H1 (cell line): ENCODE measurements at regions not wholly inside any gene's neighbourhood (a gene's known extent, or its start where the extent isn't known, plus 50 kb on each side); places are given as distances from the start of the nearest gene placed in this dataset.

Experiments used
- CTCF ChIA-PET: fragments of 300-600 bp; sonication (Branson Sonifier 250); formaldehyde crosslinking; loops from one replicate; lab custom pipeline; 2021; ENCODE audit not compliant: partially characterized antibody; lab: Charles Lee
- POLR2A ChIA-PET: fragments of 300-600 bp; sonication (Branson Sonifier 250); formaldehyde crosslinking; loops from one replicate; lab custom pipeline; 2021; ENCODE audit warnings: inconsistent platforms; ENCODE audit not compliant: partially characterized antibody; lab: Charles Lee
- DNase-seq, 2 experiments: peaks; one replicate each; pipeline versions ENCODE4 v3.0.0 to v3.0.0-alpha.2; 2010 to 2022; ENCODE audit warnings: low spot score in 2 of 2, low read depth in 1 of 2, mixed read lengths in 1 of 2
- FAIRE-seq: peaks from 2 replicates; lab custom pipeline; 2011; peaks lifted over from hg19 to GRCh38; lab: Jason Lieb, UNC
- H2AFZ ChIP-seq: 2 replicates; pipeline ENCODE4 v1.8.1; 2012; ENCODE audit warnings: low read length, inconsistent platforms
- H2AK5ac ChIP-seq: 2 replicates; pipeline ENCODE4 v1.6.1; 2013; ENCODE audit warnings: low read depth, low read length
- H2BK120ac ChIP-seq: replicated peaks from 2 replicates; pipeline ENCODE3; 2013; ENCODE audit warnings: low read depth, low read length, inconsistent platforms
- H2BK12ac ChIP-seq: 2 replicates; pipeline ENCODE4 v1.6.1; 2013; ENCODE audit warnings: low read depth, low read length
- H2BK15ac ChIP-seq: 2 replicates; pipeline ENCODE4 v1.6.1; 2013; ENCODE audit warnings: low read length
- H2BK20ac ChIP-seq: 2 replicates; pipeline ENCODE4 v1.6.1; 2013; ENCODE audit warnings: low read length
- H2BK5ac ChIP-seq: 2 replicates; pipeline ENCODE4 v1.6.1; 2013; ENCODE audit warnings: low read depth, low read length
- H3K14ac ChIP-seq: 2 replicates; pipeline ENCODE4 v1.6.1; 2013; ENCODE audit warnings: inconsistent platforms; ENCODE audit not compliant: insufficient read length
- H3K18ac ChIP-seq: 2 replicates; pipeline ENCODE4 v1.6.1; 2013; ENCODE audit warnings: low read length; ENCODE audit errors: extremely low read depth
- H3K23ac ChIP-seq: 2 replicates; pipeline ENCODE4 v1.6.1; 2013; ENCODE audit warnings: inconsistent platforms; ENCODE audit not compliant: insufficient read length
- H3K23me2 ChIP-seq: 2 replicates; pipeline ENCODE4 v1.6.1; 2013; ENCODE audit warnings: low read depth, low read length
- H3K27ac ChIP-seq: 2 replicates; pipeline ENCODE4 v1.6.1; 2011; ENCODE audit warnings: low read depth, low read length, inconsistent platforms
- H3K27me3 ChIP-seq, 4 experiments: replicated peaks in 1 of 4; 1 replicate in 1 of 4; 2 replicates in 3 of 4; pipeline versions ENCODE4 v1.6.1 to v1.8.1; 2011 to 2013; ENCODE audit warnings: low read length in 3 of 4, mild to moderate bottlenecking in 3 of 4, inconsistent platforms in 2 of 4, mixed read lengths in 2 of 4, moderate library complexity in 1 of 4; ENCODE audit not compliant: control insufficient read depth in 3 of 4, insufficient read depth in 3 of 4; ENCODE audit errors: extremely low read depth in 1 of 4
- H3K36me3 ChIP-seq, 4 experiments: 2 replicates each; pipeline versions ENCODE4 v1.6.1 to v1.8.1; 2011 to 2013; ENCODE audit warnings: mild to moderate bottlenecking in 4 of 4, low read length in 3 of 4, moderate library complexity in 2 of 4, control low read depth in 1 of 4, inconsistent platforms in 1 of 4; ENCODE audit not compliant: insufficient read depth in 4 of 4, control insufficient read depth in 2 of 4
- H3K4ac ChIP-seq: replicated peaks from 2 replicates; pipeline ENCODE3; 2013; ENCODE audit warnings: low read length, low read depth, mixed read lengths, inconsistent platforms; ENCODE audit not compliant: insufficient read length
- H3K4me1 ChIP-seq, 4 experiments: replicated peaks in 1 of 4; 1 replicate in 1 of 4; 2 replicates in 3 of 4; pipeline versions ENCODE4 v1.6.1 to v1.8.1; 2011 to 2013; ENCODE audit warnings: low read length in 3 of 4, inconsistent platforms in 2 of 4, mixed read lengths in 1 of 4; ENCODE audit not compliant: insufficient read depth in 4 of 4, control insufficient read depth in 3 of 4
- H3K4me2 ChIP-seq, 2 experiments: 2 replicates each; pipeline versions ENCODE4 v1.6.1 to v1.8.1; 2011 to 2013; ENCODE audit warnings: low read depth in 2 of 2, low read length in 2 of 2, control low read depth in 1 of 2, inconsistent platforms in 1 of 2, mild to moderate bottlenecking in 1 of 2; ENCODE audit not compliant: insufficient read depth in 1 of 2
- H3K4me3 ChIP-seq, 4 experiments: fragments of 200-600, 300-600 bp in 1 of 4; sonication (generic), shearing (Covaris generic), sonication (Bioruptor Twin) in 1 of 4; 2 replicates each; pipeline versions ENCODE4 v1.5.1 to v1.8.1; 2011 to 2016; ENCODE audit warnings: low read length in 4 of 4, low read depth in 3 of 4, control low read depth in 2 of 4, inconsistent platforms in 2 of 4, mild to moderate bottlenecking in 2 of 4, mixed read lengths in 1 of 4, moderate library complexity in 1 of 4; ENCODE audit not compliant: insufficient read depth in 2 of 4; ENCODE audit errors: extremely low read depth in 1 of 4
- H3K56ac ChIP-seq: replicated peaks from 2 replicates; pipeline ENCODE3; 2013; ENCODE audit warnings: low read depth, mild to moderate bottlenecking, mixed read lengths, low read length, inconsistent platforms; ENCODE audit not compliant: insufficient read length
- H3K79me1 ChIP-seq: 2 replicates; pipeline ENCODE4 v1.6.1; 2013; ENCODE audit warnings: low read depth, low read length, control low read depth
- H3K79me2 ChIP-seq, 2 experiments: 2 replicates each; pipeline versions ENCODE4 v1.6.1 to v1.8.1; 2012 to 2013; ENCODE audit warnings: low read length in 2 of 2, mild to moderate bottlenecking in 2 of 2, inconsistent platforms in 1 of 2; ENCODE audit not compliant: insufficient read depth in 2 of 2, control insufficient read depth in 1 of 2
- H3K9ac ChIP-seq, 4 experiments: replicated peaks in 1 of 4; 1 replicate in 1 of 4; 2 replicates in 3 of 4; pipeline versions ENCODE4 v1.6.1 to v1.8.1; 2011 to 2013; ENCODE audit warnings: low read depth in 3 of 4, low read length in 3 of 4, control low read depth in 2 of 4, mild to moderate bottlenecking in 2 of 4, moderate library complexity in 2 of 4, inconsistent platforms in 1 of 4; ENCODE audit errors: extremely low read depth in 1 of 4
- H3K9me3 ChIP-seq, 2 experiments: 2 replicates each; pipeline versions ENCODE4 v1.6.1 to v1.8.1; 2012 to 2013; ENCODE audit warnings: mild to moderate bottlenecking in 2 of 2, moderate library complexity in 2 of 2, control low read depth in 1 of 2, inconsistent platforms in 1 of 2, low read depth in 1 of 2, low read length in 1 of 2, mixed read lengths in 1 of 2; ENCODE audit not compliant: insufficient read depth in 2 of 2
- H4K20me1 ChIP-seq, 2 experiments: replicated peaks in 1 of 2; 2 replicates each; pipeline versions ENCODE3 to v1.8.1; 2011 to 2013; ENCODE audit warnings: inconsistent platforms in 2 of 2, low read length in 2 of 2, mild to moderate bottlenecking in 1 of 2; ENCODE audit not compliant: insufficient read depth in 2 of 2, control insufficient read depth in 1 of 2
- H4K5ac ChIP-seq: 2 replicates; pipeline ENCODE4 v1.6.1; 2013; ENCODE audit warnings: low read length, low read depth, mixed read lengths, inconsistent platforms; ENCODE audit not compliant: insufficient read length
- H4K8ac ChIP-seq: 2 replicates; pipeline ENCODE4 v1.8.0; 2013; ENCODE audit warnings: mild to moderate bottlenecking, moderate library complexity, low read length, inconsistent platforms; ENCODE audit not compliant: insufficient read depth; ENCODE audit errors: extremely low read depth
- H4K91ac ChIP-seq: replicated peaks from 2 replicates; pipeline ENCODE3; 2013; ENCODE audit warnings: low read length, mixed read lengths, inconsistent platforms; ENCODE audit not compliant: insufficient read length
- ASH2L ChIP-seq: fragments of 200-600, 300-600 bp; sonication (generic); IDR thresholded peaks from one replicate; pipeline ENCODE4 v1.7.1; 2017; ENCODE audit warnings: low read length
- EZH2 ChIP-seq: fragments of 200-600 bp; sonication (generic); IDR thresholded peaks from 2 replicates; pipeline ENCODE4 v1.7.1; 2012; ENCODE audit warnings: low read depth, mild to moderate bottlenecking, moderate library complexity, low read length, inconsistent platforms; ENCODE audit not compliant: severe bottlenecking
- MAFK ChIP-seq: IDR thresholded peaks from 2 replicates; pipeline ENCODE4 v1.6.1; 2012; ENCODE audit warnings: low read depth, mild to moderate bottlenecking, improper control_type of control experiment, low read length
- NRF1 ChIP-seq: IDR thresholded peaks from 2 replicates; pipeline ENCODE4 v1.6.1; 2011; ENCODE audit warnings: mild to moderate bottlenecking, low read depth, low read length, improper control_type of control experiment
- RFX5 ChIP-seq: IDR thresholded peaks from 2 replicates; pipeline ENCODE4 v1.6.1; 2011; ENCODE audit warnings: low read depth, low read length, improper control_type of control experiment, borderline replicate concordance
- RXRA ChIP-seq: IDR thresholded peaks from 2 replicates; pipeline ENCODE4 v1.6.1; 2011; ENCODE audit warnings: low read depth, mild to moderate bottlenecking, low read length, moderate library complexity; ENCODE audit not compliant: insufficient read depth
- SIRT6 ChIP-seq: IDR thresholded peaks from one replicate; pipeline ENCODE4 v1.7.1; 2012; ENCODE audit warnings: low read length, inconsistent platforms
- TEAD4 ChIP-seq: IDR thresholded peaks from 2 replicates; pipeline ENCODE4 v1.6.1; 2012; ENCODE audit warnings: low read depth, low read length, inconsistent platforms, mixed read lengths
- whole genome bisulfite sequencing, 2 experiments: shearing (Covaris generic) in 1 of 2; methylation state at CpG; one replicate each; pipeline versions ENCODE4 v1.1.6 to v1.1.7; 2013 to 2015; ENCODE audit warnings: low lambda C conversion rate in 2 of 2, mixed read lengths in 2 of 2, inconsistent platforms in 1 of 2, low coverage in 1 of 2, missing lambda C conversion rate in 1 of 2; ENCODE audit not compliant: insufficient replicate concordance in 2 of 2, insufficient coverage in 1 of 2, insufficient read length in 1 of 2; ENCODE audit errors: extremely low coverage in 1 of 2, missing lambda C conversion rate in 1 of 2; 5-methylcytosine and 5-hydroxymethylcytosine counted together
- TF ChIP-seq, protein P1 (sequence below): IDR thresholded peaks from 2 replicates; pipeline ENCODE4 v1.6.1; 2011; ENCODE audit warnings: low read depth, mild to moderate bottlenecking, low read length; ENCODE audit not compliant: insufficient read depth

DNA sequence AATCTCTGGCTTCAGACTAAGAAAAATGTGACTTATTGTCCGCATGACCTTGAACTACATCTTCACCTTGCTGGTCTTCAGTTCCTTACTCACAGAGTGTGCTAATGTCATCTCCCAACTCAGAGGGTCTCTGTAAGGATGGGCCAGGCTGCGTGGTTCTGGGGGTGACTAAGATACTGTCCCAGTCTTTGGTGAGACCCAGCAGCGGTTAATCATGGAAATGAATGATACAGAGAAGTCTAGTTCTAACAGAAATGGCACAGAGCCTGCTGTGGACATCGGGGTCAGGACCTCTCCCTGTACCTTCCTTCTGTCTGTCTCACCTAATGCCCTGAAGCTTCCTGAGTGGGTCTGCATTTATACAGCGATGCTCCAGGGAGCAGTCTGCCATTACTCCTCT, 662.7 kb upstream of the HS6ST1 start:
- CTCF ChIA-PET: no interaction called here
- no peaks in the 10 kb centered on the region for H3K79me2 ChIP-seq
- H2AK5ac ChIP-seq: no peak overlapping the region
- WGBS, 2 experiments: 84% methylated on average over 5 of the region's 5 CpGs; no CpG with 5 or more reads in 1 of the 2 experiments
- no peaks in the 10 kb centered on the region for H3K4me1 ChIP-seq
- POLR2A ChIA-PET: no interaction called here
- H4K5ac ChIP-seq: no peak overlapping the region
- no peak overlapping the region for H3K4me3 ChIP-seq
- no peaks in the 10 kb centered on the region for H3K27me3 ChIP-seq
- H4K8ac ChIP-seq: no peak overlapping the region
- FAIRE-seq (no peak), DNase-seq (no peak)
- no peaks in the 10 kb centered on the region for H3K9me3 ChIP-seq
- no peak overlapping the region for H2BK15ac ChIP-seq
- no peak overlapping the region for H2BK12ac ChIP-seq
- no peak overlapping the region for H3K9ac ChIP-seq
- no peak overlapping the region for H3K14ac ChIP-seq
- no peak overlapping the region for H4K91ac ChIP-seq
- no peak overlapping the region for H3K18ac ChIP-seq
- no peak overlapping the region for H2AFZ ChIP-seq
- no peak overlapping the region for H2BK120ac ChIP-seq
- H3K56ac ChIP-seq: no peak overlapping the region
- H2BK20ac ChIP-seq: no peak overlapping the region
- H3K36me3 ChIP-seq: no peaks in the 10 kb centered on the region
- no peak overlapping the region for H3K4me2 ChIP-seq
- H3K79me1 ChIP-seq: no peaks in the 10 kb centered on the region
- no peak overlapping the region for H3K4ac ChIP-seq
- H3K27ac ChIP-seq: no peak overlapping the region
- no peak for TF ChIP-seq TEAD4
- no peak for TF ChIP-seq NRF1
- no peak for TF ChIP-seq EZH2
- TF ChIP-seq RXRA: no peak
- no peak for TF ChIP-seq SIRT6
- TF ChIP-seq ASH2L: no peak
- TF ChIP-seq, protein P1, sequence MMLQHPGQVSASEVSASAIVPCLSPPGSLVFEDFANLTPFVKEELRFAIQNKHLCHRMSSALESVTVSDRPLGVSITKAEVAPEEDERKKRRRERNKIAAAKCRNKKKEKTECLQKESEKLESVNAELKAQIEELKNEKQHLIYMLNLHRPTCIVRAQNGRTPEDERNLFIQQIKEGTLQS: no peak
- TF ChIP-seq RFX5: no peak
- TF ChIP-seq MAFK: no peak
- H3K23me2 ChIP-seq: no peaks in the 10 kb centered on the region
- no peak overlapping the region for H2BK5ac ChIP-seq
- H4K20me1 ChIP-seq: no peaks in the 10 kb centered on the region
- no peak overlapping the region for H3K23ac ChIP-seq
